Keratinocyte (primary cell): ENCODE measurements at regions not wholly inside any gene's neighbourhood (a gene's known extent, or its start where the extent isn't known, plus 50 kb on each side); places are given as distances from the start of the nearest gene placed in this dataset.

Source experiments
- DNase-seq: peaks from one replicate; pipeline ENCODE4 v3.0.0-alpha.2; 2011; ENCODE audit warnings: low read depth, missing footprints, low spot score
- FAIRE-seq: peaks from 2 replicates; lab custom pipeline; 2011; peaks lifted over from hg19 to GRCh38; lab: Jason Lieb, UNC
- H2AFZ ChIP-seq: 2 replicates; pipeline ENCODE4 v1.6.0; 2012; ENCODE audit warnings: low read length, control low read depth, inconsistent platforms; ENCODE audit not compliant: control insufficient read depth
- H3K27ac ChIP-seq: 2 replicates; pipeline ENCODE4 v1.5.1; 2011; ENCODE audit warnings: low read length; ENCODE audit not compliant: control insufficient read depth, insufficient read depth
- H3K27me3 ChIP-seq: 3 replicates; pipeline ENCODE4 v1.6.0; 2011; ENCODE audit warnings: low read length; ENCODE audit not compliant: control insufficient read depth, insufficient read depth; ENCODE audit errors: extremely low read depth
- H3K36me3 ChIP-seq, 2 experiments: 2 replicates in 1 of 2; 3 replicates in 1 of 2; pipeline ENCODE4 v1.5.1; 2011; ENCODE audit warnings: low read length in 2 of 2, mild to moderate bottlenecking in 1 of 2; ENCODE audit not compliant: control insufficient read depth in 2 of 2, insufficient read depth in 2 of 2; ENCODE audit errors: extremely low read depth in 1 of 2
- H3K4me1 ChIP-seq: 3 replicates; pipeline ENCODE4 v1.5.1; 2011; ENCODE audit warnings: low read length; ENCODE audit not compliant: control insufficient read depth, insufficient read depth; ENCODE audit errors: extremely low read depth
- H3K4me2 ChIP-seq: 3 replicates; pipeline ENCODE4 v1.6.0; 2011; ENCODE audit warnings: low read depth, low read length; ENCODE audit not compliant: control insufficient read depth, insufficient read depth; ENCODE audit errors: extremely low read depth
- H3K4me3 ChIP-seq, 3 experiments: fragments of 200-600 bp in 1 of 3; sonication (generic) in 1 of 3; 2 replicates in 2 of 3; 3 replicates in 1 of 3; pipeline ENCODE4 v1.5.1; 2011 to 2016; ENCODE audit warnings: low read length in 3 of 3, mild to moderate bottlenecking in 3 of 3, control low read depth in 2 of 3, inconsistent platforms in 1 of 3, low read depth in 1 of 3, mixed read lengths in 1 of 3, mixed run types in 1 of 3, moderate library complexity in 1 of 3; ENCODE audit not compliant: control insufficient read depth in 2 of 3, insufficient read depth in 2 of 3; ENCODE audit errors: extremely low read depth in 1 of 3
- H3K79me2 ChIP-seq: 2 replicates; pipeline ENCODE4 v1.6.0; 2012; ENCODE audit warnings: low read length; ENCODE audit not compliant: control insufficient read depth, insufficient read depth
- H3K9ac ChIP-seq: 3 replicates; pipeline ENCODE4 v1.6.0; 2011; ENCODE audit warnings: low read length; ENCODE audit not compliant: control insufficient read depth, insufficient read depth; ENCODE audit errors: extremely low read depth
- H3K9me1 ChIP-seq: 3 replicates; pipeline ENCODE4 v1.6.0; 2011; ENCODE audit warnings: low read length; ENCODE audit not compliant: control insufficient read depth, insufficient read depth; ENCODE audit errors: extremely low read depth
- H3K9me3 ChIP-seq: 2 replicates; pipeline ENCODE4 v1.5.1; 2012; ENCODE audit warnings: low read depth, low read length; ENCODE audit not compliant: control insufficient read depth
- H4K20me1 ChIP-seq: 3 replicates; pipeline ENCODE4 v1.6.0; 2011; ENCODE audit warnings: low read length; ENCODE audit not compliant: control insufficient read depth, insufficient read depth; ENCODE audit errors: extremely low read depth
- CTCF ChIP-seq, 3 experiments: IDR thresholded peaks in 1 of 3; conservative IDR thresholded peaks in 1 of 3; optimal IDR thresholded peaks in 1 of 3; 2 replicates in 2 of 3; 3 replicates in 1 of 3; pipeline versions ENCODE3 to v1.5.1; 2011; ENCODE audit warnings: low read length in 3 of 3, mild to moderate bottlenecking in 3 of 3, moderate library complexity in 2 of 3, control low read depth in 1 of 3, inconsistent platforms in 1 of 3; ENCODE audit not compliant: insufficient read depth in 2 of 3; ENCODE audit errors: extremely low read depth in 1 of 3
- EZH2 ChIP-seq: IDR thresholded peaks from one replicate; pipeline ENCODE4 v1.6.1; 2012; ENCODE audit warnings: inconsistent platforms, mild to moderate bottlenecking, low read length, moderate library complexity
- dilution Hi-C: fragments of 300-500 bp; cut with MboI; formaldehyde crosslinking; loops from one replicate; pipeline ENCODE4 v1.7.0; 2020; ENCODE audit warnings: low sequenced_read_pairs; ENCODE audit not compliant: extremely low pct_ligation_motif_present

DNA sequence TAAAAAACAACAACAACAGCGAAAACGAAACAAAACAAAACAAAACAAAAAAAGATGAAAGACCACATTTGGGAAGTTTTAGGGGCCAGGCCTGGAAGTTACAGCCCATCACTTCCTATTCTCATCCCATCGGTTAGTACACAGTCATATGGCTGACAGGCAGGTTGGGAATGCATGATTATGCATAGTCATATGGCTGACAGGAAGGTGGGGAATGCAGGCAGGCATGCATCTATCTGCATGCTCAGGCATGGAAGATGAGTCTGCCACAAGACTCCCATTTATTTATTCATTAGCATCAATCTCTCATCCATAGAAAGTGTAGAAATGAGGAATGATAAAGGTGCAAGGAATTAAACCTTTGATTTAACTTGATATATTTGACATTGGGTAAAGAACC is 325.3 kb upstream of the MEX3C start:
- H3K36me3 ChIP-seq: no peaks in the 10 kb centered on the region
- H3K27me3 ChIP-seq: no peaks in the 10 kb centered on the region
- H3K4me2 ChIP-seq: peak overlapping the region; percentile 63
- no peaks in the 10 kb centered on the region for H3K9me3 ChIP-seq
- no peaks in the 10 kb centered on the region for H3K9me1 ChIP-seq
- no peak for TF ChIP-seq EZH2
- TF ChIP-seq CTCF (optimal IDR thresholded peaks at IDR 0.05 in 1 of 3, IDR thresholded peaks at IDR 0.05 in 1 of 3, conservative IDR thresholded peaks at IDR 0.05 in 1 of 3; ENCODE audit: extremely low read depth in 1 of 3, insufficient read depth in 2 of 3, low read length in 3 of 3): no peak
- H3K9ac ChIP-seq: peak overlapping the region; percentile 56
- dilution Hi-C loops: no loop called here
- H2AFZ ChIP-seq: peak overlapping the region; percentile 45
- H3K79me2 ChIP-seq: no peaks in the 10 kb centered on the region
- peak overlapping the region; percentile 90 for H3K27ac ChIP-seq
- peaks cover 55% of the 10 kb centered on the region for H3K4me1 ChIP-seq
- FAIRE-seq (peak; percentile 99), DNase-seq (peak; percentile 91)
- no peaks in the 10 kb centered on the region for H4K20me1 ChIP-seq
- no peak overlapping the region for H3K4me3 ChIP-seq

DNA sequence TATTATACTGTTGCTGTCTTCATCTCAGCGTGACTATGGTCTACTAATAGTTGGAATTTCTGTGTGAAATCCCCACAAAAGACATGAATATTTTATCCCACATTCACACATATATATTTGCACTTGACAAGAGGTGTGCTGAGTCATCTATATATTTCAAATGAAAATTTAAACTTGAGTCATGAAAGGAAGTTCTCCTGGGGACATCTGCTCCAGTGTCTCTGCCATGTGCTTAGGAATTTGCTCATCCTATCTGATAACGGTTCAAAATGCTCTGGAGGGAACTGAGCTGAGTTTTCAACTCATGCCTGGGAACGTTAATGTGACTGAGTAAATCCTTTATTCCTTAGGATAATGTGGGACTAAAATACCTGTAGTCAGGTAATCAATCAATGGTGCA is 326.2 kb upstream of the MEX3C start:
- dilution Hi-C loops: no loop called here
- Histone ChIP-seq H3K27ac (peak overlapping the region; percentile 90), H3K4me3 (no peak overlapping the region), H3K4me1 (peaks cover 63% of the 10 kb centered on the region), H2AFZ (no peak overlapping the region), H3K4me2 (peak overlapping the region; percentile 63), H4K20me1 (no peaks in the 10 kb centered on the region), H3K36me3 (no peaks in the 10 kb centered on the region), H3K9me1 (no peaks in the 10 kb centered on the region), H3K9ac (peak overlapping the region; percentile 1), H3K79me2 (no peaks in the 10 kb centered on the region), H3K9me3 (no peaks in the 10 kb centered on the region), H3K27me3 (no peaks in the 10 kb centered on the region)
- DNase-seq (no peak), FAIRE-seq (peak; percentile 67)
- TF ChIP-seq CTCF (optimal IDR thresholded peaks at IDR 0.05 in 1 of 3, IDR thresholded peaks at IDR 0.05 in 1 of 3, conservative IDR thresholded peaks at IDR 0.05 in 1 of 3; ENCODE audit: extremely low read depth in 1 of 3, insufficient read depth in 2 of 3, low read length in 3 of 3) (no peak), EZH2 (no peak)
